CD1c-positive myeloid dendritic cell (primary cell): ENCODE measurements at regions not wholly inside any gene's neighbourhood (a gene's known extent, or its start where the extent isn't known, plus 50 kb on each side); places are given as distances from the start of the nearest gene placed in this dataset.
"Not testable (repeated sequence)": the region's sequence is repeated elsewhere in the genome, so short reads cannot be mapped to it uniquely, and the experiment has no call there.

ENCODE experiments used
- DNase-seq: peaks from one replicate; pipeline ENCODE4 v3.0.0-alpha.2; 2016; ENCODE audit errors: extremely low spot score

- no peak for DNase-seq
These were observed 194.0 kb downstream of the CASP12 start for GRCh38 chr11:104704146-104704830.

- no peak for DNase-seq
These were observed 197.7 kb downstream of the CASP12 start for GRCh38 chr11:104700609-104701008.

GRCh38 chr11:104699981-104700380 lies 198.3 kb downstream of the CASP12 start:
- no peak for DNase-seq

GRCh38 chr11:104695065-104695463 lies 203.2 kb downstream of the CASP12 start:
- no peak for DNase-seq

DNA sequence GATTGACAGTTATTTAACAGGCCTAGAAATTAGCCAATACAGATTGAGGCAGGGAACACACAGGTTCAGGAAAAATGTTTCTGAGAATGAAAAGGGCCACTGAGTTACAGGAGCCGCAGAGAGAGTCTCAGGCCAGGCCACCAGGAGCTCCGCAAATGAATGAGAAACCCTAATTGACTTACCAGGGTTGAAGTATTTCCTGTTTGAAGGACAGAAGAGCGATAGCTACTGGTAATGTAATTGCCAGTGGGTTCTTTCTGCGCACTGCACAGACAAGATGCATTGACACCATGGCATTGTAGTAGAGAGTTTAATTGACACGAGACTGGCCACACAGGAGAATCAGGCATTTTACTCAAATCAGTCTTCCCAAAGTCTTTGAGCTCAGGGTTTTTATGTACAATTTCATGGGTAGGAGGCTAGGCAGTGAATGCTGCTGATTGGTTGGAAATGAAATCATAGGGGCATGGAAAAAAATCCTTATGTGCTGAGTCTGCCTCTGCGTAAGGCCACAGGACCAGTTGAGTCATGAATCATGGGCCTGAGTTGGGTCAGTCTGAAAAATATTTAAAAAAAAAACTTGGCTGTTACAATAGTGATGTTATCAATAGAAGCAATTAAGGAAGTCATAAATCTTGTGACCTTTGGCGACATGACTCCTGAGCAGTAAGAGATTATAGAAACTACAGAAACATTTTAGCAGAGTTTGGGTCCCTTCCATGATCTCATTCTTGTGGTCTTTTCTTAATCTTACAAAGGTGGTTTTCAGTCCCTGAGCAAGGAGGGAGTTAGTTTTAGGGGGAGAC lies 203.8 kb downstream of the CASP12 start:
- peak; percentile 26 for DNase-seq

DNA sequence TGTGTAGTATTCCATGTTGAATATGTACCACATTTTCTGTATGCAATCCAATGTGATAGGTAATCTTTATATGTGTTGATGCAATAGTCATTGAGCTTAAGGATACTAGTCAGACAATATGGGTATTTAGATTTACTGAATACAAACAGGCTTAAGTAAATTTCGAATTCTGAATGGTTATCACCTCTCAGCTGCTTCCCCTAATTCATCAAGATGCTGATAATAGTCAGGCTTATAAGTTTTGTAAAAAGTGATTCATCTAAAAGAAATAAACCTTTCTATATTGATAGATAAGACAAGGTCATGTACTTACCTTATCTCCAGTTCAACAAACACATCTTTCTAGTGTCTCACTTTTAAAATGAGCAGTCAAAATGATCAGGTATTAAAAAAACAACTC lies 205.5 kb downstream of the CASP12 start:
- DNase-seq = no peak

- DNase-seq = no peak
These were observed 207.1 kb downstream of the CASP12 start for GRCh38 chr11:104691129-104691528.

DNA sequence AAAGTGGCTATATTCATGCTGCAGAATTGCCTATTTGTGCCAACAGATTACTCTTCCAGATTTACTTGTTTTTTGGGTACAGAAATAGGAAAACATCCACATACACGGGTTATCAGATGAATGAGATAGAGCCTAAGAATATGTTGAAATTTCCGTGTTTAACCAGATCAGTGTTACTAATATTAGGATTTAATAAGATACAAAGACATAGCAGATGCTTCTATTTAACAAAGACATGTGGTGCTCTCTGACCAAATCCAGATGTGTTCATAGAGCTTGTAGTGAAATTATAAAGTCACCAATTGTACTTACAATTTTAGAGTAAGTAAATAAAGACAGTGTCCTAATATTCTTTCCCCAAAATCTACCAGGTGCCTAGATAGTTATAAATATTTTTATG lies 208.0 kb downstream of the CASP12 start:
- no peak for DNase-seq

GRCh38 chr11:104688731-104689130 lies 209.5 kb downstream of the CASP12 start:
- peak; percentile 49 for DNase-seq

GRCh38 chr11:104682206-104682605 lies 216.1 kb downstream of the CASP12 start:
- DNase-seq = no peak

DNA sequence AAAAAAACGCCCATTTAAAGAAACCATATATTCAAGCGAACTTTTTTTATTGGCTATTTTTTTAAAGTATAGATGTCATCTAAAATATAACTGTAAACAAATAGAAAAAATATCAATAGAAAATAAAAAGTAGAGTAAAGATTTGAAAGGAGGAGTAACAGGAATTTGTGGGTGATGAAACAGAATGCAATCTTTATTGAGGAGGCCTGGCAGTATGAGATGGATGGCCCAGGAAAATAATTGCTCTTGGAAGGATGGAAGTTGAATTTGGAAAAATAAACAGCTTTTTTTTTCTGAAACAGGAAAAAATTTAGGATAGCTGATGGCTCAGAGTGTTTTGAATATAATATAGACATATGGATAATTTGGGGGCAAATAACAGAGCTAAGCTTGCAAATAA lies 219.0 kb downstream of the CASP12 start:
- DNase-seq = no peak

DNA sequence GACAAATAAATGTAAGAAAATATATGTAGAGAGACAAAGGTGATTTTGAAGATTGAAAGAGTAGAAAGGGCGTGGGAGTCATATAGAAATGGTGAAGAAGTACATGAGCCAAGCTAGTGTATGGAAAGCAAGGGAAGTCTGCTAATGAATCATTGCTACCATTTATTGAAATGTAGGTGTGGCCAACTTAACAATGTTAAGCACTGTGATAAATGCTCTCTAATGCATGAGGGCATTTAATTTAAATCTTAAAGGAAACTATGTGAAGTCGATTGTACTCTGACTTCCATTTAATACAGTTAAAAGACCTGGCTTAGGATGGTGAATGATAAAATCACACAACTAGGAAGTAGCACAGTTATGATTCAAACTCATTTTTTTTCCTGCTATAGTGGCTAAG lies 219.9 kb downstream of the CASP12 start:
- no peak for DNase-seq

- DNase-seq = not testable (repeated sequence)
These were observed 221.2 kb downstream of the CASP12 start for GRCh38 chr11:104677069-104677468.

DNA sequence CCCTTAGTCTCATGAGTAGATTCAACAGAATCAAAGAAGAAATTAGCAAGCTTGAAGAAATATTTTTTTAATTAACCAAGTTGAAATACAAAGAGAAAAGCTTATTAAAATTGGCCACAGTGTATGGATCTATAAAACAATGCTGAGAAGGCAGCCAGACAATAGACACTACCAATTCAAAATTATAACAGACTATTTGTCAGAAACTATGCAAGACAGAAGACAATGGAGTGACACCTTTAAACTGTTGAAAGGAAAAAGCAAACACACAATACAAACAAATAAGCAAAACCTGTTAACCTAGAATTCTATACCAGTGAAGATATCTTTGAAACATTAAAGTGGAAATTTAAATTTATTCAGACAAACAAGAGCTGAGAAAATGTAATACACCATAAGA lies 225.4 kb downstream of the CASP12 start:
- no peak for DNase-seq

DNA sequence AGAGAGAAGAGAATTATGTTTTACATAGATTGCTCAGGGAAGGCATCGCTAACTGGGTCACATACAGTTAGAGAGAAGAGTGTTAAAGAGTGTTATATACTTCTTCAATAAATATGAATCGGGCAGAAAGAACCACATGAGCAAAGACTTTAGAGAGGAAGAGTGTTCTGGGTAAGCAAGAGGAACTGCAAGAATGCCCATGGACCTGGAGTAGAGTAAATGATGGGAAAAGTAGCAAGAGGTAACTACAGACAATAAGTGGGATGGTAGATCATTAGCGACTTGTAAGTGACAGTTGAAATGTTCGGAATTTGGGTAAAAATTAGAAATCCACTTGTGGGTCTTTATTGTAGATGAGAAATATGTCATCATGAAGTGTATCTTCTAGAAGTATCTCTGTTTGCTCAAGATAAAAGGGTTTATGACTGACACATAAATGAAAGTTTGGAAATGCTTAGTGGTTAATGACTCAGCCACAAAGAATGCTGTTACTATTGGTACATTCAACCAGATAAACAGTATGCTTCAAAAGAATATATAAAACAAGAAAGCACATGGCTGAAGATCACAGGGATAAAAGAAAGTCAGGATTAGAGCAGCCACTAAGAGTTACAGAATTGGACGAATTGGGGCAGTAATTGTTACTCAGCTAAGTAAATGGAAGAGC lies 229.3 kb downstream of the CASP12 start:
- no peak for DNase-seq

- no peak for DNase-seq
These were observed 231.6 kb downstream of the CASP12 start for GRCh38 chr11:104666624-104667023.

GRCh38 chr11:104665641-104666040 lies 232.6 kb downstream of the CASP12 start:
- DNase-seq = no peak

DNA sequence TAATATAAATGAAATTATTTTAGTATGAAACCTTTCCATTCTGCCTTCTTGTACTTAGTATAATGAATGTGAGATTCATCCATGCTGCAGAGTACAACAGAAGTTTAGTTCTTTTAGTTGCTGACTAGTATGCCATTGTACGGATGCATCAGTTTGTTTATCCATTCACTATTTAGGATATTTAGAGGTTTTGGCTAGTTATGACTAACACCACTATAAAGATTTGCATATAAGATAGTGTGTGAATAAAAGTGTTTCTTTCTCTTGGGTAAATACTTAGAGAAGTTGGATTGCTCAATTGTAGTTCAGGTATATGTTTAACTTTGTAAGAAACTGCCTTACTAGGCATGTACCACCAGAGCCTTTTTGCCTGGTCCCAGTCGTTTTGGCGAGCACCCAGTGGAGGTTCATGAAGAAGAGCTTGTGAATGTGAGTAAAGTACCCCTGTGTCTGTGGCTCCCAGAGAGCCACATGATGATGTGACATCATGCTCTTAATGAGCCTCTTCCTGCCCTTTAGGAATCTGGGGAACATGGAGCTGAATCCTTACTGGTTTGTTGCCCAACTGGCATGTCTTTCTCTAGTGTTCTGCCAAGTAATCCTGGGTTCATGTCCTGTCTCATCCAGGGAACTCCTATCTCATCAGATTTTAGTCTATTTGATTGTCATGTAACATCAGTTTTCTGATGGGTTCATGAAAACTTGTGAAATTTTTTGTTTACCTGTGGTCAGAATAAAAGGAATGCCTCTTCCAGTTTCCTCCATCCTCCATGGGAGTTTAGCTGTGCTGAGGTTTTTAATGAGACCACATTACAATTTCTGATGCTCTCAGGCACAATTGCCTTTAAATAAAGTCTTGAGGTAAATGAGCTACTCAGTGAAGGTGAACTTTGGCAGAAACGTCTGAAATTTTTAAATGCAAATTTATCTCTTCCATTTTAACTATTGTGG lies 234.8 kb downstream of the CASP12 start:
- DNase-seq = no peak

DNA sequence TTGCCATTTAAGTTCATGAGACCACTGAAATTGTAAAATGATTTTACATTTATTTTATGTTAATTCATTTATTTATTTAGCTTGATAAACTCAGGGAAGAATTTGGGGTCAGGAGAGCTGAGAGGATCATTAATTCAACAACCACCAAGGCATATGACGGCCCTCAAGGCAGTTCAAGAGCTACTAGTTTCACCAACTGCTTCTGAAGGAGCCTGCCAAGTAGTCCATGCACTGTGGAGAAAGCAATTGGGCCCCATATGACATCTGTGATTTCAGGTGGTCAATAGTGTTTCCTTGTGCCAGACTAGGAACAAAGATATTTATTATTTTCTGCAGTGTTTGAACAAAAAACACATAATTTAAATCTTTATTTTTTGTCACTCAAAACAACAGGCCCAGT lies 236.4 kb downstream of the CASP12 start:
- no peak for DNase-seq

DNA sequence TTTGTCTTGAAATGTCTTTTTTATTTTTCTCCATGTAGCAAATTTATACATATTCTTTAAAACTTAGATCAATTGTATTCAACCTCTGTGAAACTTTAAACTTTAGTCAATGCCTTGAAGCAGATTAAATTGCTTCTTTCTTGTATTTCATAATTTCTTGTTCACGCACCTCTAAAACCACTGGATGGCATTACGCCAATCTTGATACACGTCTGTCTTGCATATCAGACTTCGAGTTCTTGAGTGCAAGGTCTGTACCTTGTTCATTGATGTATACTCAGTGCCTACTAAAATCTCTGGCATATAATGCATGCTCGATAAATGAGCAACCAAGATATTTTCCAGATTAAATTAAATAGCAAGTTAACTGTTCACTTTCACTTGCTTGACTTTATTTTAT lies 236.8 kb downstream of the CASP12 start:
- no peak for DNase-seq

GRCh38 chr11:104658177-104658576 lies 240.1 kb downstream of the CASP12 start:
- DNase-seq = no peak

GRCh38 chr11:104657083-104657482 lies 241.2 kb downstream of the CASP12 start:
- no peak for DNase-seq
